Sigmoid colon (tissue), 6 donors: ENCODE measurements at regions not wholly inside any gene's neighbourhood (a gene's known extent, or its start where the extent isn't known, plus 50 kb on each side); places are given as distances from the start of the nearest gene placed in this dataset.

Experiments used
- DNase-seq: peaks from one replicate; pipeline ENCODE4 v3.0.0-alpha.2; 2019
- H3K27ac ChIP-seq, 4 donors: fragments of 200-600 bp; sonication (generic); one replicate each; pipeline ENCODE4 v1.5.1; 2016 to 2019; ENCODE audit warnings: mild to moderate bottlenecking in 1 of 4
- H3K27me3 ChIP-seq, 3 donors: fragments of 200-600 bp; sonication (generic); one replicate each; pipeline ENCODE4 v1.5.1; 2019; ENCODE audit warnings: mild to moderate bottlenecking in 1 of 3
- H3K36me3 ChIP-seq, 4 donors: fragments of 200-600 bp; sonication (generic); one replicate each; pipeline ENCODE4 v1.5.1; 2016 to 2019
- H3K4me1 ChIP-seq, 4 donors: fragments of 200-600 bp; sonication (generic); one replicate each; pipeline ENCODE4 v1.5.1; 2017 to 2019
- H3K4me3 ChIP-seq, 4 donors: fragments of 200-600 bp; sonication (generic); one replicate each; pipeline ENCODE4 v1.5.1; 2017 to 2019; ENCODE audit warnings: mild to moderate bottlenecking in 2 of 4, moderate library complexity in 1 of 4
- H3K9me3 ChIP-seq, 4 donors: fragments of 200-600 bp in 3 of 4; sonication (generic) in 3 of 4; one replicate each; pipeline versions ENCODE4 v1.5.1 to v1.6.1; 2013 to 2019
- EP300 ChIP-seq, 4 donors: sonication (generic); formaldehyde crosslinking; IDR thresholded peaks; one replicate each; pipeline ENCODE4 v1.6.1; 2017; ENCODE audit warnings: antibody characterized with exemption in 4 of 4
- POLR2A ChIP-seq, 2 donors: fragments of 450-650 bp; IDR thresholded peaks; one replicate each; pipeline ENCODE4 v1.6.1; 2016; ENCODE audit warnings: antibody characterized with exemption in 2 of 2, mild to moderate bottlenecking in 2 of 2, moderate library complexity in 2 of 2
- POLR2AphosphoS5 ChIP-seq, 4 donors: sonication (generic); formaldehyde crosslinking; IDR thresholded peaks; one replicate each; pipeline ENCODE4 v1.6.1; 2017; ENCODE audit warnings: antibody characterized with exemption in 4 of 4
- WGBS, 2 donors: extraction: QIAGEN DNeasy Blood & Tissue Kit; methylation state at CpG; one replicate each; pipeline ENCODE4 v1.1.7; 2013; 5-methylcytosine and 5-hydroxymethylcytosine counted together
- intact Hi-C: fragments of 100-400 bp; cut with DNase I; formaldehyde crosslinking; loops from one replicate; pipeline ENCODE4 v1.15.1; 2023
- TF ChIP-seq, protein P1 (sequence below), 4 experiments: fragments of 450-650 bp in 3 of 4; fragments of 200-600 bp in 1 of 4; IDR thresholded peaks; one replicate each; pipeline ENCODE4 v1.5.1; 2016 to 2019; ENCODE audit warnings: antibody characterized with exemption in 4 of 4, mild to moderate bottlenecking in 3 of 4, moderate library complexity in 2 of 4
- donor health status: healthy with polysubstance abuse.
- donor health status: healthy.

DNA sequence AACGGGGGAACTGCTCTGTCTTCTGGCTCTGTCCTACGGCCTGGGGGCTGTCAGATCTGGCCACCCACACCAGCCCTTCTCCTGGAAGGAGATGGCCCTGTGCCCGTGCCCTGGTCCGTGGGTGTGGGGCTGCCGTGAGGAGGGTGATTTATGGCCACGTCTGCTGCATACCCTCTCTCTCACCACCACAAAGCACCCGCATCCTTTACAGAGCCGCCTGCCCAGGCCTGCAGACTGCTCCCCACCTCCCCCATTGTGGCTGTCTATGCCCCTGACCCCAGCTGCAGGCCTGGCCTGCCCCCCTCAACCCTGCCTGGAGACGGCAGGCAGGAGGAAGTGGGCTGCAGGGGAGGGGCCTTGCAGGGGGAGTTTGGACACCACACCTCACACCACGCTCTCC lies 72.7 kb upstream of the GATA5 start:
- WGBS, 2 donors, result 33 to 49% methylated on average over 10 of the region's 10 CpGs
- intact Hi-C loops, result no loop called here
- TF ChIP-seq, protein P1, sequence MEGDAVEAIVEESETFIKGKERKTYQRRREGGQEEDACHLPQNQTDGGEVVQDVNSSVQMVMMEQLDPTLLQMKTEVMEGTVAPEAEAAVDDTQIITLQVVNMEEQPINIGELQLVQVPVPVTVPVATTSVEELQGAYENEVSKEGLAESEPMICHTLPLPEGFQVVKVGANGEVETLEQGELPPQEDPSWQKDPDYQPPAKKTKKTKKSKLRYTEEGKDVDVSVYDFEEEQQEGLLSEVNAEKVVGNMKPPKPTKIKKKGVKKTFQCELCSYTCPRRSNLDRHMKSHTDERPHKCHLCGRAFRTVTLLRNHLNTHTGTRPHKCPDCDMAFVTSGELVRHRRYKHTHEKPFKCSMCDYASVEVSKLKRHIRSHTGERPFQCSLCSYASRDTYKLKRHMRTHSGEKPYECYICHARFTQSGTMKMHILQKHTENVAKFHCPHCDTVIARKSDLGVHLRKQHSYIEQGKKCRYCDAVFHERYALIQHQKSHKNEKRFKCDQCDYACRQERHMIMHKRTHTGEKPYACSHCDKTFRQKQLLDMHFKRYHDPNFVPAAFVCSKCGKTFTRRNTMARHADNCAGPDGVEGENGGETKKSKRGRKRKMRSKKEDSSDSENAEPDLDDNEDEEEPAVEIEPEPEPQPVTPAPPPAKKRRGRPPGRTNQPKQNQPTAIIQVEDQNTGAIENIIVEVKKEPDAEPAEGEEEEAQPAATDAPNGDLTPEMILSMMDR (IDR thresholded peaks at IDR 0.05), result no peak
- no peak for TF ChIP-seq POLR2AphosphoS5 (IDR thresholded peaks at IDR 0.05)
- no peak for TF ChIP-seq EP300 (IDR thresholded peaks at IDR 0.05)
- TF ChIP-seq POLR2A (IDR thresholded peaks at IDR 0.05), result no peak
- no peak for DNase-seq
- Histone ChIP-seq H3K9me3 (no peaks in the 10 kb centered on the region), H3K4me1 (peaks cover 0 to 80% (median 65%) of the 10 kb centered on the region in 4 donors), H3K27me3 (peaks cover 0 to 38% (median 6%) of the 10 kb centered on the region in 3 donors), H3K4me3 (peak overlapping the region in 1 of 4 donors; percentile 76), H3K36me3 (peaks cover 0 to 17% (median 0%) of the 10 kb centered on the region in 4 donors), H3K27ac (peak overlapping the region; percentile 2 to 97 (median 93))

DNA sequence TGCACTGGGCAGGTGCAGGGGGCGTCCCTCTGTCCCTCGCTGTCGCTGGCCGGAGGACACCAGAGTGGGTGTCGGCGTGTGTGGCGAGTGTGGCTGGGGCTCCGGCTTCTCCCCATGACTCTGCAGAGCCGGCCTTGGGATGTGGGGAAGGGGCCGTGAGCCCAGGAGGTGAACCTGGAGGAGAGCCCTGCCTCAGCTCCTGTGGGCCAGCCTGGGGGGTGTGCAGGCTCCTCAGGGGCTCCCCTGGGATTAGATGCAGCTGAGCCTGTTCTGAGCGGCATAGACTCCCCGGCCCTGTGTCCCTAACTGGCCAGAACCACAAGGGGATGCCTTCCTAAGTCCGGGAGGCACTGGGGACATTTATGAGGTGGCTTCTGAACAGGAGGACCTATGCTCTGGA lies 73.2 kb upstream of the GATA5 start:
- Histone ChIP-seq H3K36me3 (peaks cover 0 to 17% (median 0%) of the 10 kb centered on the region in 4 donors), H3K9me3 (no peaks in the 10 kb centered on the region), H3K27ac (peak overlapping the region; percentile 91 to 97 (median 94)), H3K4me1 (peaks cover 0 to 80% (median 65%) of the 10 kb centered on the region in 4 donors), H3K4me3 (peak overlapping the region in 3 of 4 donors; percentile 76 to 85 (median 80)), H3K27me3 (peaks cover 0 to 39% (median 6%) of the 10 kb centered on the region in 3 donors)
- intact Hi-C loops, result no loop called here
- no peak for DNase-seq
- WGBS, 2 donors, result 76 to 84% methylated on average over 13 of the region's 13 CpGs
- TF ChIP-seq POLR2AphosphoS5 (IDR thresholded peaks at IDR 0.05), result no peak
- TF ChIP-seq EP300 (IDR thresholded peaks at IDR 0.05), result no peak
- no peak for TF ChIP-seq POLR2A (IDR thresholded peaks at IDR 0.05)
- TF ChIP-seq, protein P1 (IDR thresholded peaks at IDR 0.05), result no peak

DNA sequence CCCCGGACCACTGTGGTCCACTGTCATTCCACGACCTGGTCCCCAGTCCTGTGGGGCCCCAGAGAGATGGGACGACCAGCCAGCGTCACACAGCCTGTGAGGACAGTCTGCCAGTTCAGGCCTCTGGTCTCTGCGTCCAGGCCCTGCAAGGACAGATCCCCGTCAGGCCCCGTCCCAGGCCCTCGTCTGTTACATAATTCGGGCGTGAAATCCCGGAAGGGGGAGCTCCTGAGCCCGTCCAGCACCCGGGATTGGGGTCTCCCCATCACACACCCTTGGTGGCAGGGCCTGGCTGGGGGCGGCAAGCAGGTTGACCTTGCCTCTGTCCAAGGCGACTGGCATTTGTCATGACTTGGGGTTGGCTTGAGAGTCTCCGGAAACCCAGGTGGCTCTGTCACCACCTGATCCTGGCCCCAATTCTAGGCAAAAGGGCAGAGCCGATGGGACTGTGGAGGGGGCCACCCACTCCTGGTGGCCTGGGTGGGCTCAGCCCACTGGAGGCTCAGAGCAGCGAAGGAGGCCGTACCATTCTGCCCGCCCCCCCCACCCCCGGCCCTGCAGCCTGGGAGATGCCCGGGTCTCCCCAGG lies 73.8 kb upstream of the GATA5 start:
- intact Hi-C loops, result loop anchor here (10.0 kb wide), 1 partner anchor 245 kb away; the partner anchor contains the start of gene MRGBP
- Histone ChIP-seq H3K4me1 (peaks cover 0 to 81% (median 70%) of the 10 kb centered on the region in 4 donors), H3K27me3 (peaks cover 0 to 39% (median 6%) of the 10 kb centered on the region in 3 donors), H3K4me3 (peak overlapping the region; percentile 55 to 85 (median 78)), H3K9me3 (no peaks in the 10 kb centered on the region), H3K36me3 (peaks cover 0 to 17% (median 0%) of the 10 kb centered on the region in 4 donors), H3K27ac (peak overlapping the region; percentile 91 to 97 (median 94))
- TF ChIP-seq POLR2AphosphoS5 (IDR thresholded peaks at IDR 0.05) (no peak), EP300 (IDR thresholded peaks at IDR 0.05) (peak in 1 of 4 donors; percentile 56)
- DNase-seq, result peak; percentile 82
- 44 to 72% methylated on average over 22 of the region's 22 CpGs for WGBS, 2 donors

DNA sequence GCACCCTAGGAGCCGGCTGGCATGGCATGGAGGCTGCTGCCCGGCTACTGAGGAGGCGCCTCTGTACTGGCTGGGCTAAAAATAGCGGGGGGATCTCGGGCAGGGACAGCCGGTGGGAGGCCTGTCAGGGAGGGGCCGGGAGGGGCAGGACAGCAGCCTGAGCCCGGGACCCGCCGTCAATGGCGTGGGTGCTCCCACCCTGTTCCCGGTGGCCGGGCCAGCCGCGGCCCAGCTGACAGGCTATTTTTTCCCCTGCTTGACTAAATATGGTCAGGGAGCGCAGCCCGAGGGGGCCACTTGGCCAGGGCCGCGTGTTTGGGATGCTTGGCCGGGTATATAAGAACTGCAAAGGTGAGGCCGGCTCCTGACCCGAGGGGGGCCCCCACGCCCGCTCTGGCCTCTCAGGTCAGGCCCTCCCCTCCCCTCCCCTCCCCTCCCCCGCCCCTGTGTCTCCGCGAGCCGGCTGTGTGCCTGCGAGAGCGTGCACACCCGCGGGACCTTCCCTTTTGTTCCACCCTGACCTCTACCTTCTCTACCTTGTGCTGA lies 74.4 kb upstream of the GATA5 start:
- intact Hi-C loops, result loop anchor here (10.0 kb wide), 1 partner anchor 245 kb away; the partner anchor contains the start of gene MRGBP
- Histone ChIP-seq H3K9me3 (no peaks in the 10 kb centered on the region), H3K4me1 (peaks cover 0 to 87% (median 76%) of the 10 kb centered on the region in 4 donors), H3K27ac (peak overlapping the region; percentile 91 to 97 (median 94)), H3K4me3 (peak overlapping the region; percentile 55 to 85 (median 78)), H3K27me3 (peaks cover 0 to 39% (median 6%) of the 10 kb centered on the region in 3 donors), H3K36me3 (peaks cover 0 to 13% (median 0%) of the 10 kb centered on the region in 4 donors)
- WGBS, 2 donors, result 9 to 17% methylated on average over 32 of the region's 32 CpGs
- TF ChIP-seq POLR2A (IDR thresholded peaks at IDR 0.05), result peak in 1 of 2 donors; percentile 12
- TF ChIP-seq, protein P1 (IDR thresholded peaks at IDR 0.05), result no peak
- TF ChIP-seq POLR2AphosphoS5 (IDR thresholded peaks at IDR 0.05), result peak; percentile 18 to 62 (median 51)
- peak in 2 of 4 donors; percentile 32 to 58 for TF ChIP-seq EP300 (IDR thresholded peaks at IDR 0.05)
- DNase-seq, result peak; percentile 87
